GM12801 (cell line): ENCODE measurements at regions not wholly inside any gene's neighbourhood (a gene's known extent, or its start where the extent isn't known, plus 50 kb on each side); places are given as distances from the start of the nearest gene placed in this dataset.

Experiments used
- CTCF ChIP-seq: IDR thresholded peaks from one replicate; pipeline ENCODE4 v1.5.1; 2011; ENCODE audit warnings: control low read depth; ENCODE audit not compliant: insufficient read length; ENCODE audit errors: extremely low read depth

GRCh38 chr6:18527836-18528743 is 140.9 kb downstream of the RNF144B start:
- TF ChIP-seq CTCF: no peak

- no peak for TF ChIP-seq CTCF
Measured at GRCh38 chr6:18530201-18530600, 143.1 kb downstream of the RNF144B start.

- TF ChIP-seq CTCF: no peak
Measured at GRCh38 chr6:18532139-18532538, 145.0 kb downstream of the RNF144B start.

GRCh38 chr6:18533793-18534192 is 146.6 kb downstream of the RNF144B start:
- no peak for TF ChIP-seq CTCF

GRCh38 chr6:18536591-18537055 is 149.5 kb downstream of the RNF144B start:
- TF ChIP-seq CTCF: no peak

GRCh38 chr6:18538315-18538714 is 151.2 kb downstream of the RNF144B start:
- no peak for TF ChIP-seq CTCF

- TF ChIP-seq CTCF: no peak
Measured at GRCh38 chr6:18543051-18543450, 155.9 kb downstream of the RNF144B start.
